ENCODE measurements at regions not wholly inside any gene's neighbourhood (a gene's known extent, or its start where the extent isn't known, plus 50 kb on each side); places are given as distances from the start of the nearest gene placed in this dataset.

DNA sequence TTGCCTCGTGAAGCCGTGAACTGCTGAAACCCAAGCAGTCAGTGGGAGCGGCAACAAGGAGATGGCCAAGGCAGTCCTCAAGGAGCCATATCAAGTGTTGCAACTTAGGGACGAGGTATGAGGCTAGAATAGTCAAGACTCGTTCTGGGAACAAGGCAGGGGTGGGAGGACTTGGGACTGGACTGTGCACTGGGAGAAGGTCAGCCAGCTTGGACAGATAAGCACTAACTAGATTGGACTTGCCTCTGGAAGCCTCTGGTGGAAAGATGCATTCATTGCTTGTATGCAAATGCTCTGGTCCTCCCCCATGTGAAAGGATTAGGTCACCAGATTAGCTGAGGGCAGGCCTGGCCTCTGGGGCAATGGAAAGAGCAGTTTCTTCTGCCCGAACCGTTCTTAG, 123.3 kb upstream of the CTNNB1 start:
- in situ Hi-C loops (cut with HindIII; ENCODE audit: low pct_unique_long_range_greater_than_20kb, low sequenced_read_pairs): no loop called here

DNA sequence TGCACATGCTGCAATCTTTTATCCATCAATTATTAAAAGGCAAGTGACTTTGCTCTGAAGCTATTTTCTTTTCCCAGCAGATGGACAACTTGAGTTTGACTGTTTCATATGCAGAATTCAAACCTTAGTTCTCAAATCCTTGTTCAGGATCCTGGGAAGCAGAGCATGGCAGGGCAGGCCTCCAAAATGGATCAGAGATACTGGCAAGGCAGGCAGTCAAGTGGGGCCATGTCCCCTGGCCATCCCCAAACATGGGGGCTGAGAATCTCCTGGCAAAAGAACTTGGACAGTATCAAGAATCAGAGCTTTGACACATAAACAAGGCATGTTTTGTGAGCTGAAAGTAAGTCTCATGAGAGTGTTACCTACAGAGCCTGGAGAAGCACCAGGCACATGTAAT, 122.9 kb upstream of the CTNNB1 start:
- DNase-seq (ENCODE audit: low read depth, low spot score) (no peak), ATAC-seq (no peak)
- TF ChIP-seq SIN3A (IDR thresholded peaks at IDR 0.05; ENCODE audit: borderline replicate concordance, insufficient read depth, low read depth, low read length) (no peak), CTCF (IDR thresholded peaks at IDR 0.05) (no peak), POLR2AphosphoS5 (IDR thresholded peaks at IDR 0.05; ENCODE audit: low read depth, low read length) (no peak), TCF7L2 (IDR thresholded peaks at IDR 0.05; ENCODE audit: low read depth, low read length) (no peak)
- TF ChIP-seq, protein P1, sequence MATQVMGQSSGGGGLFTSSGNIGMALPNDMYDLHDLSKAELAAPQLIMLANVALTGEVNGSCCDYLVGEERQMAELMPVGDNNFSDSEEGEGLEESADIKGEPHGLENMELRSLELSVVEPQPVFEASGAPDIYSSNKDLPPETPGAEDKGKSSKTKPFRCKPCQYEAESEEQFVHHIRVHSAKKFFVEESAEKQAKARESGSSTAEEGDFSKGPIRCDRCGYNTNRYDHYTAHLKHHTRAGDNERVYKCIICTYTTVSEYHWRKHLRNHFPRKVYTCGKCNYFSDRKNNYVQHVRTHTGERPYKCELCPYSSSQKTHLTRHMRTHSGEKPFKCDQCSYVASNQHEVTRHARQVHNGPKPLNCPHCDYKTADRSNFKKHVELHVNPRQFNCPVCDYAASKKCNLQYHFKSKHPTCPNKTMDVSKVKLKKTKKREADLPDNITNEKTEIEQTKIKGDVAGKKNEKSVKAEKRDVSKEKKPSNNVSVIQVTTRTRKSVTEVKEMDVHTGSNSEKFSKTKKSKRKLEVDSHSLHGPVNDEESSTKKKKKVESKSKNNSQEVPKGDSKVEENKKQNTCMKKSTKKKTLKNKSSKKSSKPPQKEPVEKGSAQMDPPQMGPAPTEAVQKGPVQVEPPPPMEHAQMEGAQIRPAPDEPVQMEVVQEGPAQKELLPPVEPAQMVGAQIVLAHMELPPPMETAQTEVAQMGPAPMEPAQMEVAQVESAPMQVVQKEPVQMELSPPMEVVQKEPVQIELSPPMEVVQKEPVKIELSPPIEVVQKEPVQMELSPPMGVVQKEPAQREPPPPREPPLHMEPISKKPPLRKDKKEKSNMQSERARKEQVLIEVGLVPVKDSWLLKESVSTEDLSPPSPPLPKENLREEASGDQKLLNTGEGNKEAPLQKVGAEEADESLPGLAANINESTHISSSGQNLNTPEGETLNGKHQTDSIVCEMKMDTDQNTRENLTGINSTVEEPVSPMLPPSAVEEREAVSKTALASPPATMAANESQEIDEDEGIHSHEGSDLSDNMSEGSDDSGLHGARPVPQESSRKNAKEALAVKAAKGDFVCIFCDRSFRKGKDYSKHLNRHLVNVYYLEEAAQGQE (IDR thresholded peaks at IDR 0.05; ENCODE audit: insufficient read depth in 1 of 2, low read depth in 2 of 2, low read length in 1 of 2): no peak
- Histone ChIP-seq H3K27ac (ENCODE audit: low read length) (no peak overlapping the region), H3K4me1 (ENCODE audit: control insufficient read depth, insufficient read depth, low read length) (no peaks in the 10 kb centered on the region), H3K27me3 (ENCODE audit: control insufficient read depth, insufficient read depth, low read length) (no peaks in the 10 kb centered on the region), H3K9me3 (ENCODE audit: control insufficient read depth, insufficient read depth, low read depth, low read length) (no peaks in the 10 kb centered on the region), H3K36me3 (ENCODE audit: control insufficient read depth, insufficient read depth, low read length) (no peaks in the 10 kb centered on the region), H3K4me3 (ENCODE audit: low read depth in 2 of 2, low read length in 2 of 2) (no peak overlapping the region)
- no TSS peak for BruUV-seq (replicated peaks)
- POLR2A ChIA-PET: no interaction called here
- intact Hi-C loops (cut with micrococcal nuclease; ENCODE audit: unreplicated experiment): no loop called here
- in situ Hi-C loops (cut with HindIII; ENCODE audit: low pct_unique_long_range_greater_than_20kb, low sequenced_read_pairs): no loop called here
- CTCF ChIA-PET: no interaction called here

More for the DNA sequence above, 123.3 kb upstream of the CTNNB1 start:
- intact Hi-C loops (cut with micrococcal nuclease; ENCODE audit: unreplicated experiment): no loop called here
- no peaks in the 10 kb centered on the region for H3K9me3 ChIP-seq (ENCODE audit: control insufficient read depth, insufficient read depth, low read depth, low read length)
- ATAC-seq (no peak), DNase-seq (ENCODE audit: low read depth, low spot score) (no peak)
- no peaks in the 10 kb centered on the region for H3K27me3 ChIP-seq (ENCODE audit: control insufficient read depth, insufficient read depth, low read length)
- POLR2A ChIA-PET: no interaction called here
- CTCF ChIA-PET: no interaction called here
- no peak overlapping the region for H3K4me3 ChIP-seq (ENCODE audit: low read depth in 2 of 2, low read length in 2 of 2)
- no peaks in the 10 kb centered on the region for H3K4me1 ChIP-seq (ENCODE audit: control insufficient read depth, insufficient read depth, low read length)
- no peak overlapping the region for H3K27ac ChIP-seq (ENCODE audit: low read length)
- BruUV-seq (replicated peaks): no TSS peak
- TF ChIP-seq TCF7L2 (IDR thresholded peaks at IDR 0.05; ENCODE audit: low read depth, low read length) (no peak), SIN3A (IDR thresholded peaks at IDR 0.05; ENCODE audit: borderline replicate concordance, insufficient read depth, low read depth, low read length) (no peak), POLR2AphosphoS5 (IDR thresholded peaks at IDR 0.05; ENCODE audit: low read depth, low read length) (no peak), CTCF (IDR thresholded peaks at IDR 0.05) (no peak)
- TF ChIP-seq, protein P1 (IDR thresholded peaks at IDR 0.05; ENCODE audit: insufficient read depth in 1 of 2, low read depth in 2 of 2, low read length in 1 of 2): no peak
- no peaks in the 10 kb centered on the region for H3K36me3 ChIP-seq (ENCODE audit: control insufficient read depth, insufficient read depth, low read length)
